ENCODE measurements at regions not wholly inside any gene's neighbourhood (a gene's known extent, or its start where the extent isn't known, plus 50 kb on each side); places are given as distances from the start of the nearest gene placed in this dataset.

DNA sequence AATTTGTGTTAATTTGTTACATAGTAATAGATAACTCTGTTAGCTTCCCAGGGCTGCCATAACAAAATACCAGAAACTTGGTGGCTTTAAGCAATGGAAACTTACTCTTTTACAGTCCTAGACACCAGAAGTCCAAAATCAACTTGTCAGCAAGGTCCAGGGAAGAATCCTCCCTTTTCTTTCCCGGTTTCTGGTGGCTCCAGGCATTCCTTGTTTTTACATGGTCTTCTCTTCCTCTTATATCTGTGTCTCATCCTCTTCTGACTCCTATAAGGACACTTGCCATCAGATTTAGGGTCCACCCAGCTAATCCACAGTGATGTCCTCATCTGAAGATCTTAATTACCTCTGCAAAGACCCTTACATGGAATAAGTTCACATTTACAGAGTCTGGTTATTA lies 95.6 kb downstream of the DDX1 start:
- TF ChIP-seq, protein P1, sequence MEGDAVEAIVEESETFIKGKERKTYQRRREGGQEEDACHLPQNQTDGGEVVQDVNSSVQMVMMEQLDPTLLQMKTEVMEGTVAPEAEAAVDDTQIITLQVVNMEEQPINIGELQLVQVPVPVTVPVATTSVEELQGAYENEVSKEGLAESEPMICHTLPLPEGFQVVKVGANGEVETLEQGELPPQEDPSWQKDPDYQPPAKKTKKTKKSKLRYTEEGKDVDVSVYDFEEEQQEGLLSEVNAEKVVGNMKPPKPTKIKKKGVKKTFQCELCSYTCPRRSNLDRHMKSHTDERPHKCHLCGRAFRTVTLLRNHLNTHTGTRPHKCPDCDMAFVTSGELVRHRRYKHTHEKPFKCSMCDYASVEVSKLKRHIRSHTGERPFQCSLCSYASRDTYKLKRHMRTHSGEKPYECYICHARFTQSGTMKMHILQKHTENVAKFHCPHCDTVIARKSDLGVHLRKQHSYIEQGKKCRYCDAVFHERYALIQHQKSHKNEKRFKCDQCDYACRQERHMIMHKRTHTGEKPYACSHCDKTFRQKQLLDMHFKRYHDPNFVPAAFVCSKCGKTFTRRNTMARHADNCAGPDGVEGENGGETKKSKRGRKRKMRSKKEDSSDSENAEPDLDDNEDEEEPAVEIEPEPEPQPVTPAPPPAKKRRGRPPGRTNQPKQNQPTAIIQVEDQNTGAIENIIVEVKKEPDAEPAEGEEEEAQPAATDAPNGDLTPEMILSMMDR (IDR thresholded peaks at IDR 0.05): no peak
- TF ChIP-seq POLR2A (IDR thresholded peaks at IDR 0.05) (no peak), POLR2AphosphoS5 (IDR thresholded peaks at IDR 0.05) (no peak), EP300 (IDR thresholded peaks at IDR 0.05) (no peak)

All from sigmoid colon (tissue), 4 donors.